ENCODE measurements at regions not wholly inside any gene's neighbourhood (a gene's known extent, or its start where the extent isn't known, plus 50 kb on each side); places are given as distances from the start of the nearest gene placed in this dataset.

GRCh38 chr1:170866646-170867045, 68.7 kb upstream of the MROH9 start:
- CTCF ChIA-PET = no interaction called here
- no CpG with 5 or more reads among the region's 1 CpG for WGBS, 2 experiments (ENCODE audit: extremely low coverage in 2 of 2, insufficient read length in 1 of 2)
- H2BK120ac ChIP-seq (ENCODE audit: low read depth, low read length) = no peak overlapping the region
- H3K23ac ChIP-seq (ENCODE audit: low read depth, low read length) = no peak overlapping the region
- DNase-seq = no peak
- H4K20me1 ChIP-seq (ENCODE audit: insufficient read depth, low read length) = no peaks in the 10 kb centered on the region
- H3K9ac ChIP-seq (ENCODE audit: low read depth, low read length) = no peak overlapping the region
- no peak for ATAC-seq (ENCODE audit: low read depth)
- no peak overlapping the region for H4K91ac ChIP-seq (ENCODE audit: insufficient read depth, low read depth, low read length)
- no peak overlapping the region for H3K56ac ChIP-seq (ENCODE audit: extremely low read depth, insufficient read depth, low read length)
- no peaks in the 10 kb centered on the region for H3K36me3 ChIP-seq (ENCODE audit: control insufficient read depth, insufficient read depth, low read length)
- no peak overlapping the region for H3K14ac ChIP-seq (replicated peaks; ENCODE audit: low read depth, low read length)
- no peaks in the 10 kb centered on the region for H3K79me1 ChIP-seq (ENCODE audit: low read depth in 1 of 2, low read length in 2 of 2)
- no peak for TF ChIP-seq NFE2L2 (IDR thresholded peaks at IDR 0.05; ENCODE audit: low read depth, low read length)
- TF ChIP-seq FOS (IDR thresholded peaks at IDR 0.05; ENCODE audit: low read depth, low read length) = no peak
- TF ChIP-seq CHD1 (IDR thresholded peaks at IDR 0.05; ENCODE audit: low read depth, low read length) = no peak
- TF ChIP-seq, protein P1, sequence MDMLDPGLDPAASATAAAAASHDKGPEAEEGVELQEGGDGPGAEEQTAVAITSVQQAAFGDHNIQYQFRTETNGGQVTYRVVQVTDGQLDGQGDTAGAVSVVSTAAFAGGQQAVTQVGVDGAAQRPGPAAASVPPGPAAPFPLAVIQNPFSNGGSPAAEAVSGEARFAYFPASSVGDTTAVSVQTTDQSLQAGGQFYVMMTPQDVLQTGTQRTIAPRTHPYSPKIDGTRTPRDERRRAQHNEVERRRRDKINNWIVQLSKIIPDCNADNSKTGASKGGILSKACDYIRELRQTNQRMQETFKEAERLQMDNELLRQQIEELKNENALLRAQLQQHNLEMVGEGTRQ (IDR thresholded peaks at IDR 0.05; ENCODE audit: low read depth, low read length) = no peak
- TF ChIP-seq RFX5 (IDR thresholded peaks at IDR 0.05; ENCODE audit: low read depth, low read length) = no peak
- TF ChIP-seq CTCF (conservative IDR thresholded peaks at IDR 0.05; ENCODE audit: low read depth, low read length) = no peak
- no peak for TF ChIP-seq BHLHE40 (IDR thresholded peaks at IDR 0.05; ENCODE audit: low read depth, low read length)
- TF ChIP-seq MAZ (IDR thresholded peaks at IDR 0.05; ENCODE audit: borderline replicate concordance, low read depth, low read length) = no peak
- no peak overlapping the region for H3K27ac ChIP-seq (ENCODE audit: insufficient read depth, low read length)
- POLR2A ChIA-PET (ENCODE audit: unreplicated experiment) = no interaction called here
- H3K27me3 ChIP-seq (ENCODE audit: control insufficient read depth, insufficient read depth, low read length) = no peaks in the 10 kb centered on the region
- BruUV-seq (replicated peaks) = no TSS peak
- H3K4me1 ChIP-seq (ENCODE audit: control insufficient read depth, insufficient read depth, low read length) = no peaks in the 10 kb centered on the region
- no peak overlapping the region for H4K8ac ChIP-seq (ENCODE audit: low read depth in 2 of 2, low read length in 2 of 2)
- no peak overlapping the region for H3K4ac ChIP-seq (ENCODE audit: low read depth, low read length)
- intact Hi-C loops (cut with micrococcal nuclease) = no loop called here
- dilution Hi-C loops (cut with HindIII; ENCODE audit: low sequenced_read_pairs, unreplicated experiment) = no loop called here
- H2AK5ac ChIP-seq (ENCODE audit: low read depth, low read length) = no peak overlapping the region
- H2AK9ac ChIP-seq (replicated peaks; ENCODE audit: low read depth, low read length, poor library complexity) = no peak overlapping the region
- no peaks in the 10 kb centered on the region for H3K9me1 ChIP-seq (ENCODE audit: insufficient read depth, low read length)
- H2AFZ ChIP-seq (replicated peaks; ENCODE audit: low read length, poor library complexity) = no peak overlapping the region
- H2BK5ac ChIP-seq (ENCODE audit: low read depth, low read length, poor library complexity, severe bottlenecking) = no peak overlapping the region
- no peak overlapping the region for H3K4me2 ChIP-seq (ENCODE audit: low read depth, low read length)
- H2BK20ac ChIP-seq (ENCODE audit: low read depth, low read length) = no peak overlapping the region
- H4K5ac ChIP-seq (ENCODE audit: low read depth, low read length) = no peak overlapping the region
- no peak overlapping the region for H3K4me3 ChIP-seq (ENCODE audit: insufficient read depth, low read depth, low read length)
- H3K18ac ChIP-seq (ENCODE audit: low read depth, low read length) = no peak overlapping the region
- H3K9me3 ChIP-seq (ENCODE audit: control insufficient read depth, insufficient read depth, low read length) = no peaks in the 10 kb centered on the region
- in situ Hi-C loops (cut with MboI; ENCODE audit: low sequenced_read_pairs) = no loop called here
- H2BK15ac ChIP-seq (ENCODE audit: low read depth, low read length) = no peak overlapping the region
